OCI-LY1 (cell line): ENCODE measurements at regions not wholly inside any gene's neighbourhood (a gene's known extent, or its start where the extent isn't known, plus 50 kb on each side); places are given as distances from the start of the nearest gene placed in this dataset.

Source experiments
- EZH2 ChIP-seq: fragments of 200-600 bp; sonication (generic), shearing (Covaris generic); IDR thresholded peaks from 2 replicates; pipeline ENCODE4 v1.8.0; 2017; ENCODE audit warnings: borderline replicate concordance, mixed run types, mild to moderate bottlenecking, antibody characterized with exemption, low read length, moderate library complexity, mixed read lengths
- TF ChIP-seq, protein P1 (sequence below): fragments of 200-600 bp; sonication (generic), shearing (Covaris generic); IDR thresholded peaks from 2 replicates; pipeline ENCODE4 v1.5.1; 2017; ENCODE audit warnings: mild to moderate bottlenecking, antibody characterized with exemption, low read length, moderate library complexity, mixed read lengths

DNA sequence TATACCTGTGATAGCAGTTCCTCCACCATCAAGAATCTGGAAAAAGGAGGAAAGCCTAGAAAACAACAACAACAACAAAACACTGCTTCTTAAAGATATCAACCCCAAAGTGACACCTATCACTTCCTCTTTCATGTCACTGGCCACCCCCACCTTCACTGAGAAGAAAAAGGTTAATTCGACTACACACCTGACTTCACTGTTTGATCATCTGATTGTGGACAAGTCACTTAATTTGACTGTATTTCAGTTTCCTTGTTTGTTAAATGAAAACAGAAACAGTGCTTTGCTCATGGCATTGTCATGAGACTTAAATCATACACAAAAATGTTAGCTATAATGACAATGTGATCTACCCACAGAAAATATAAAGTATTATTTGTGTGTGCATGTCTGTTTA, 280.6 kb upstream of the SULF2 start:
- TF ChIP-seq, protein P1, sequence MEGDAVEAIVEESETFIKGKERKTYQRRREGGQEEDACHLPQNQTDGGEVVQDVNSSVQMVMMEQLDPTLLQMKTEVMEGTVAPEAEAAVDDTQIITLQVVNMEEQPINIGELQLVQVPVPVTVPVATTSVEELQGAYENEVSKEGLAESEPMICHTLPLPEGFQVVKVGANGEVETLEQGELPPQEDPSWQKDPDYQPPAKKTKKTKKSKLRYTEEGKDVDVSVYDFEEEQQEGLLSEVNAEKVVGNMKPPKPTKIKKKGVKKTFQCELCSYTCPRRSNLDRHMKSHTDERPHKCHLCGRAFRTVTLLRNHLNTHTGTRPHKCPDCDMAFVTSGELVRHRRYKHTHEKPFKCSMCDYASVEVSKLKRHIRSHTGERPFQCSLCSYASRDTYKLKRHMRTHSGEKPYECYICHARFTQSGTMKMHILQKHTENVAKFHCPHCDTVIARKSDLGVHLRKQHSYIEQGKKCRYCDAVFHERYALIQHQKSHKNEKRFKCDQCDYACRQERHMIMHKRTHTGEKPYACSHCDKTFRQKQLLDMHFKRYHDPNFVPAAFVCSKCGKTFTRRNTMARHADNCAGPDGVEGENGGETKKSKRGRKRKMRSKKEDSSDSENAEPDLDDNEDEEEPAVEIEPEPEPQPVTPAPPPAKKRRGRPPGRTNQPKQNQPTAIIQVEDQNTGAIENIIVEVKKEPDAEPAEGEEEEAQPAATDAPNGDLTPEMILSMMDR: no peak
- no peak for TF ChIP-seq EZH2
